NT2/D1 (cell line): ENCODE measurements at regions not wholly inside any gene's neighbourhood (a gene's known extent, or its start where the extent isn't known, plus 50 kb on each side); places are given as distances from the start of the nearest gene placed in this dataset.

Source experiments
- DNase-seq: peaks from one replicate; pipeline ENCODE4 v3.0.0-alpha.2; 2011; ENCODE audit warnings: low read depth, low spot score
- H3K27me3 ChIP-seq: 2 replicates; pipeline ENCODE4 v1.6.0; 2011; ENCODE audit warnings: mild to moderate bottlenecking; ENCODE audit not compliant: insufficient read length, insufficient read depth
- H3K36me3 ChIP-seq: 2 replicates; pipeline ENCODE4 v1.6.1; 2011; ENCODE audit warnings: mild to moderate bottlenecking, low read length, mixed read lengths; ENCODE audit not compliant: insufficient read depth, insufficient read length
- H3K4me1 ChIP-seq: 2 replicates; pipeline ENCODE4 v1.5.1; 2011; ENCODE audit not compliant: insufficient read depth, insufficient read length
- H3K4me3 ChIP-seq: 2 replicates; pipeline ENCODE4 v1.5.1; 2011; ENCODE audit warnings: low read depth; ENCODE audit not compliant: insufficient read length
- H3K9ac ChIP-seq: 2 replicates; pipeline ENCODE4 v1.6.0; 2011; ENCODE audit warnings: low read depth; ENCODE audit not compliant: insufficient read length
- H3K9me3 ChIP-seq: 2 replicates; pipeline ENCODE4 v1.5.1; 2011; ENCODE audit warnings: mild to moderate bottlenecking, low read length; ENCODE audit not compliant: insufficient read depth
- SUZ12 ChIP-seq: IDR thresholded peaks from 2 replicates; pipeline ENCODE4 v1.6.1; 2011; ENCODE audit not compliant: insufficient read length, insufficient read depth; ENCODE audit errors: extremely low read depth
- YY1 ChIP-seq: IDR thresholded peaks from 2 replicates; pipeline ENCODE4 v1.6.1; 2011; ENCODE audit not compliant: insufficient read length, insufficient read depth
- ZNF274 ChIP-seq: IDR thresholded peaks from 2 replicates; pipeline ENCODE4 v1.6.1; 2011; ENCODE audit warnings: mild to moderate bottlenecking, low read depth, low read length

- H3K9me3 ChIP-seq, result no peaks in the 10 kb centered on the region
- no peak overlapping the region for H3K9ac ChIP-seq
- TF ChIP-seq YY1 (no peak), ZNF274 (no peak), SUZ12 (no peak)
- no peaks in the 10 kb centered on the region for H3K27me3 ChIP-seq
- H3K36me3 ChIP-seq, result no peaks in the 10 kb centered on the region
- no peaks in the 10 kb centered on the region for H3K4me1 ChIP-seq
- no peak overlapping the region for H3K4me3 ChIP-seq
- no peak for DNase-seq
These were observed 332.9 kb downstream of the PTEN start for GRCh38 chr10:88196291-88196690.

DNA sequence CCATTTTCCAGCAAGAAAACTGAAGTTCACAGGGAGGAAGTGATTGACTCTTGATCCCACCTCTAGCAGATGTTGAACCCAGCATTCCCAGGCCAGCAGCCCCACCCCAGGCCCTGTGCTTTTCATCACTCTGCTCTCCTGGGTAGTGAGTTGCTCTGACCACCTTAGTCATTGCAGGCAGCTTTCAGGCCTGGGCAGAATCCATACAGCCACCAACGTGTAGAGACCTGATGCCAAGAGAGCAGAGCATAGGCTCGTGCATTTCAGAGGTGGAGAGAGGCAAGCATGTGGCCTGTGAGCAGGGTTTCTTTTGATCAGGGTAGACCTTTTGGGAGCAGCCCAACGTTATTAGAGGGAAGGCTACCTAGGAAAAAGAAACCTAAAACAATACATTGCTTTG is 334.6 kb downstream of the PTEN start:
- Histone ChIP-seq H3K9me3 (no peaks in the 10 kb centered on the region), H3K9ac (no peak overlapping the region), H3K4me3 (no peak overlapping the region), H3K4me1 (no peaks in the 10 kb centered on the region), H3K36me3 (no peaks in the 10 kb centered on the region), H3K27me3 (no peaks in the 10 kb centered on the region)
- TF ChIP-seq ZNF274 (no peak), SUZ12 (no peak), YY1 (no peak)
- no peak for DNase-seq

DNA sequence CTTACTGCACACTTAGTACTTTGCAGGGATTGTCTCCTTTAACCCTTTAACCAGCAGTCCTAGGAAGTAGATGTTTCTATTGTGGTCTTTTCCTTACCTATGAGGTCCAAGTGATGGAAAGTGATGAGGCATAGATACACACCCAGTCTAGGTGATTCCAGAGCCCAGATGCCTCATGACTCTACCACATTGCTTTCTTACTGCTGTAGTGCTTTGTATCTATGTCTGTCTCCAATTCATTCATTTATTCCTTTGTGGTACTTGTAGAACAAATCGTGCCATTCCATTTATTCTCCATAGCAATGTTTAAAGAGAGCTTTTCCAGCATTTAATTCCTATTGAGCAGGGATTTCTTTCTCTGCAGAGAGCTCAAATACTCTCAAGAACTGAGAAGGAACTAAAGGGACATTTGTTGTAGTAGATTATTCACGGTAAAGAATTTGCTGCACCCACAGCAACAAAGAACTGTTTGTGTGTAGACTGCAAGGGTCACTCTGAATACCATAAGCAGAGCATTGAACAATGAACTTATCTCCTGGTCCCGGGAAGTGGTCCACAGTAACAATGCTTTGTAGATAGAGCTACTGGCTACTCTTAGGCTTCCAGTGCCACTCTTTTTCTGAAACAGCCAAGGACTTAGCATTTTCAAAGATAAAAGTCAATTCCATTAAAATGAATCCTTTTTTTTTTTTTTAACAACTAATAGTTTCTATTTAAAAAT is 337.0 kb downstream of the PTEN start:
- TF ChIP-seq ZNF274 (no peak), SUZ12 (no peak), YY1 (no peak)
- Histone ChIP-seq H3K9ac (no peak overlapping the region), H3K27me3 (no peaks in the 10 kb centered on the region), H3K4me1 (no peaks in the 10 kb centered on the region), H3K9me3 (no peaks in the 10 kb centered on the region), H3K4me3 (no peak overlapping the region), H3K36me3 (no peaks in the 10 kb centered on the region)
- no peak for DNase-seq

- Histone ChIP-seq H3K27me3 (no peaks in the 10 kb centered on the region), H3K36me3 (no peaks in the 10 kb centered on the region), H3K4me3 (no peak overlapping the region), H3K4me1 (no peaks in the 10 kb centered on the region), H3K9me3 (no peaks in the 10 kb centered on the region), H3K9ac (no peak overlapping the region)
- DNase-seq, result no peak
- TF ChIP-seq ZNF274, result no peak
These were observed 342.5 kb downstream of the PTEN start for GRCh38 chr10:88205842-88206446.

DNA sequence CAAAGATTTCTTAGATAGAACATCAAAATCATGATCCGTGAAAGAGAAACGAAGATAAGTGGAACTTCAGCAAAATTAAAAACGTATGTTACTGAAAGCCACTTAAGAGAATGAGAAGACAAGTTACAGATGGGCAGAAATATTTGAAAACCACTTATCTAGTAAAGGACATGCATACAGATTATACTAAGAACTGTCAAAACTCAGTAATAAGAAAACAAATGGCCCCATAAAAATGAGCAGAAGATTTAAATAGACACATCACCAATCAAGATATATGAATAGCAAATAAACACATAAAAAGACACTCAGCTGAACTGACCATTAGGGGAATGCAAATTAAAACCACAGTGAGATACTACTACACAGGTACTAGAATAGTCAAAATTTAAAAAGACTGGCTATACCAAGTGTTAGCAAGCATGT is 343.7 kb downstream of the PTEN start:
- Histone ChIP-seq H3K4me1 (no peaks in the 10 kb centered on the region), H3K27me3 (no peaks in the 10 kb centered on the region), H3K9me3 (no peaks in the 10 kb centered on the region), H3K36me3 (no peaks in the 10 kb centered on the region), H3K4me3 (no peak overlapping the region), H3K9ac (no peak overlapping the region)
- no peak for TF ChIP-seq SUZ12
- no peak for TF ChIP-seq ZNF274
- no peak for TF ChIP-seq YY1
- DNase-seq, result no peak

DNA sequence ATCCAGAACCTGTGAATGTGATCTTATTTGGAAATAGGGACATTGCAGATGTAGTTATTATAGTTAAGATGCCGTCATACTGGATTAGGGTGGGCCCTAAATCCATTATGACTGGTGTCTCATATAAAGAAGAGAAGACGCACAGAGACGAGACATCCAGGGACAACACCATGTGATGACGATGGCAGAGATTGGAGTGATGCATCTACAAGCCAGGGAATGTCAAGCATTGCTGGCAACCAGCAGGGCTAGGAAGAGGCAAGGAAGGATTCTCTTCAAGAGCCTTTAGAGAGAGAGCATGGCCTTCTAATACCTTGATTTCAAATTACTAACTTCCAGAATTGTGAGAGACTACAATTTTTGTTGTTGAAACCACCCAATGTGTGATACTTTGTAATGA is 345.8 kb downstream of the PTEN start:
- Histone ChIP-seq H3K9ac (no peak overlapping the region), H3K27me3 (no peaks in the 10 kb centered on the region)
- no peak for TF ChIP-seq YY1
- TF ChIP-seq ZNF274, result no peak
- no peak for TF ChIP-seq SUZ12

DNA sequence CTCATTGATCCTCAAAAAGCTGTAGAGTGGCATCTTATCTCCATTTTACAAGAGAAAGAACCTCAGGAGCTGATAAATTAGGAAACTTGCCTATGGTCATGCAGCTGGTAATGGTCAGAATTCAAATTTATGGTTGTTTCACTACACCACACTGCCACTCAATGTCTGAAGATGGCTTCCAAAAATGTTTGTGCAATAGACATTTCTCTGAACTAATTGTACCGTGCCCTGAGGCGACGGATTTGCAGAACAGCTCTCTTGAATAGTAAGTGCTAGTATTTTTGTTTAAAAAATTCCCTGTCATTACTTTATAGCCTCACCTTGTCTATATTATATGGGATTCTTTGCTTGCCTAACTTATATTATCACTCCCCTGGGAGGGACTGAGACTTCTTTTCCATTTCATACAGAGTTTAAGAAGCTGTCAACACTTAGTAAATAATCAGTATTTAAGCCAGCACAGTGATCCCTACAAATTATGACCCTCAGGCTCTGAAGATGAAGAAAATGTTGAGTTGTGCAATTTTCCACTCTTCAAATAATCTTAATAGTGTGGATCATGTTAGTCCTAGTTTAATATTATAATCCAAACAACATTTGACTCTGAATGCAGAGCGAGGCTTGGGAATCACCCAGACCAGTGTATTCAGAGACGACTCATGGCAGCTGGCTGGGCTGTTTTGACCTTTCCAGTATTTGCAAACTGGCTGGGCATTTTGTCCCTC is 346.6 kb downstream of the PTEN start:
- Histone ChIP-seq H3K27me3 (no peaks in the 10 kb centered on the region), H3K9me3 (no peaks in the 10 kb centered on the region), H3K9ac (no peak overlapping the region), H3K36me3 (no peaks in the 10 kb centered on the region), H3K4me1 (no peaks in the 10 kb centered on the region), H3K4me3 (no peak overlapping the region)
- no peak for TF ChIP-seq YY1
- TF ChIP-seq ZNF274, result no peak
- TF ChIP-seq SUZ12, result no peak
- no peak for DNase-seq

More for the DNA sequence above, 345.8 kb downstream of the PTEN start:
- no peak for DNase-seq
- Histone ChIP-seq H3K9me3 (no peaks in the 10 kb centered on the region), H3K4me3 (no peak overlapping the region), H3K4me1 (no peaks in the 10 kb centered on the region), H3K36me3 (no peaks in the 10 kb centered on the region)
